ENCODE measurements at regions not wholly inside any gene's neighbourhood (a gene's known extent, or its start where the extent isn't known, plus 50 kb on each side); places are given as distances from the start of the nearest gene placed in this dataset.
"Not testable (repeated sequence)": the region's sequence is repeated elsewhere in the genome, so short reads cannot be mapped to it uniquely, and the experiment has no call there.

- Histone ChIP-seq H3K36me3 (no peaks in the 10 kb centered on the region), H3K4me1 (no peaks in the 10 kb centered on the region), H3K4me3 (no peak overlapping the region), H3K27me3 (no peaks in the 10 kb centered on the region), H3K27ac (replicated peaks in 1 of 4) (no peak overlapping the region), H3K9me3 (no peaks in the 10 kb centered on the region)
- DNase-seq (ENCODE audit: extremely low spot score): no peak
- TF ChIP-seq EP300 (IDR thresholded peaks at IDR 0.05): no peak
- WGBS: 80% methylated on average over 3 of the region's 3 CpGs
- intact Hi-C loops (cut with DNase I): no loop called here
Observed at GRCh38 chr14:71803539-71804260, 128.5 kb upstream of the RGS6 start.

GRCh38 chr14:71804992-71805391 lies 127.2 kb upstream of the RGS6 start:
- Histone ChIP-seq H3K27ac (replicated peaks in 1 of 4) (no peak overlapping the region), H3K27me3 (no peaks in the 10 kb centered on the region), H3K36me3 (no peaks in the 10 kb centered on the region), H3K4me1 (no peaks in the 10 kb centered on the region), H3K4me3 (no peak overlapping the region), H3K9me3 (no peaks in the 10 kb centered on the region)
- intact Hi-C loops (cut with DNase I): no loop called here
- no peak for DNase-seq (ENCODE audit: extremely low spot score)
- TF ChIP-seq POLR2A (IDR thresholded peaks at IDR 0.05; ENCODE audit: low read depth) (no peak), POLR2AphosphoS5 (IDR thresholded peaks at IDR 0.05) (no peak)
- TF ChIP-seq, protein P1, sequence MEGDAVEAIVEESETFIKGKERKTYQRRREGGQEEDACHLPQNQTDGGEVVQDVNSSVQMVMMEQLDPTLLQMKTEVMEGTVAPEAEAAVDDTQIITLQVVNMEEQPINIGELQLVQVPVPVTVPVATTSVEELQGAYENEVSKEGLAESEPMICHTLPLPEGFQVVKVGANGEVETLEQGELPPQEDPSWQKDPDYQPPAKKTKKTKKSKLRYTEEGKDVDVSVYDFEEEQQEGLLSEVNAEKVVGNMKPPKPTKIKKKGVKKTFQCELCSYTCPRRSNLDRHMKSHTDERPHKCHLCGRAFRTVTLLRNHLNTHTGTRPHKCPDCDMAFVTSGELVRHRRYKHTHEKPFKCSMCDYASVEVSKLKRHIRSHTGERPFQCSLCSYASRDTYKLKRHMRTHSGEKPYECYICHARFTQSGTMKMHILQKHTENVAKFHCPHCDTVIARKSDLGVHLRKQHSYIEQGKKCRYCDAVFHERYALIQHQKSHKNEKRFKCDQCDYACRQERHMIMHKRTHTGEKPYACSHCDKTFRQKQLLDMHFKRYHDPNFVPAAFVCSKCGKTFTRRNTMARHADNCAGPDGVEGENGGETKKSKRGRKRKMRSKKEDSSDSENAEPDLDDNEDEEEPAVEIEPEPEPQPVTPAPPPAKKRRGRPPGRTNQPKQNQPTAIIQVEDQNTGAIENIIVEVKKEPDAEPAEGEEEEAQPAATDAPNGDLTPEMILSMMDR (IDR thresholded peaks at IDR 0.05): no peak
- 73% methylated on average over 2 of the region's 2 CpGs for WGBS

- DNase-seq (ENCODE audit: extremely low spot score); H3K27me3 ChIP-seq; intact Hi-C loops (cut with DNase I); H3K36me3 ChIP-seq; H3K4me3 ChIP-seq; H3K27ac ChIP-seq (replicated peaks in 1 of 4); H3K9me3 ChIP-seq; H3K4me1 ChIP-seq: not testable (repeated sequence)
- WGBS: 0% methylated on average over 1 of the region's 4 CpGs
Observed at GRCh38 chr14:71807049-71807448, 125.2 kb upstream of the RGS6 start.

DNA sequence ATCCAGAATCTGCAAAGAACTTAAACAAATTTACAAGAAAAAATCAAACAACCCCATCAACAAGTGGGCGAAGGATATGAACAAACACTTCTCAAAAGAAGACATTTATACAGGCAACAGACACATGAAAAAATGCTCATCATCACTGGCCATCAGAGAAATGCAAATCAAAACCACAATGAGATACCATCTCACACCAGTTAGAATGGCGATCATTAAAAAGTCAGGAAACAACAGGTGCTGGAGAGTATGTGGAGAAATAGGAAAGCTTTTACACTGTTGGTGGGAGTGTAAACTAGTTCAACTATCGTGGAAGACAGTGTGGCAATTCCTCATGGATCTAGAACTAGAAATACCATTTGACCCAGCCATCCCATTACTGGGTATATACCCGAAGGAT lies 121.4 kb upstream of the RGS6 start:
- intact Hi-C loops (cut with DNase I); H3K27ac ChIP-seq (replicated peaks in 1 of 4); H3K9me3 ChIP-seq; H3K36me3 ChIP-seq; H3K4me3 ChIP-seq; DNase-seq (ENCODE audit: extremely low spot score); H3K27me3 ChIP-seq; H3K4me1 ChIP-seq: not testable (repeated sequence)
- WGBS: 74% methylated on average over 4 of the region's 4 CpGs

GRCh38 chr14:71812693-71813092 lies 119.5 kb upstream of the RGS6 start:
- Histone ChIP-seq H3K4me3 (no peak overlapping the region), H3K27ac (replicated peaks in 1 of 4) (no peak overlapping the region), H3K9me3 (no peaks in the 10 kb centered on the region), H3K27me3 (peaks cover 0 to 4% (median 0%) of the 10 kb centered on the region in 4 donors), H3K36me3 (no peaks in the 10 kb centered on the region), H3K4me1 (no peaks in the 10 kb centered on the region)
- 78% methylated on average over 3 of the region's 4 CpGs for WGBS
- TF ChIP-seq, protein P1 (IDR thresholded peaks at IDR 0.05): no peak
- TF ChIP-seq POLR2A (IDR thresholded peaks at IDR 0.05; ENCODE audit: low read depth) (no peak), POLR2AphosphoS5 (IDR thresholded peaks at IDR 0.05) (no peak), EP300 (IDR thresholded peaks at IDR 0.05) (no peak)
- DNase-seq (ENCODE audit: extremely low spot score): no peak
- intact Hi-C loops (cut with DNase I): no loop called here

- H3K4me1 ChIP-seq: no peaks in the 10 kb centered on the region
- H3K36me3 ChIP-seq: no peaks in the 10 kb centered on the region
- H3K4me3 ChIP-seq: no peak overlapping the region
- intact Hi-C loops (cut with DNase I): no loop called here
- WGBS: 46% methylated on average over 4 of the region's 4 CpGs
- no peaks in the 10 kb centered on the region for H3K9me3 ChIP-seq
- H3K27ac ChIP-seq (replicated peaks in 1 of 4): no peak overlapping the region
- TF ChIP-seq, protein P1 (IDR thresholded peaks at IDR 0.05): no peak
- no peak for TF ChIP-seq POLR2A (IDR thresholded peaks at IDR 0.05; ENCODE audit: low read depth)
- no peak for TF ChIP-seq POLR2AphosphoS5 (IDR thresholded peaks at IDR 0.05)
- TF ChIP-seq EP300 (IDR thresholded peaks at IDR 0.05): no peak
- peaks cover 0 to 4% (median 0%) of the 10 kb centered on the region in 4 donors for H3K27me3 ChIP-seq
- no peak for DNase-seq (ENCODE audit: extremely low spot score)
Observed at GRCh38 chr14:71815110-71815509, 117.1 kb upstream of the RGS6 start.

All from esophagus muscularis mucosa (tissue), 4 donors.